Muscle layer of duodenum (tissue), 2 donors: ENCODE measurements at regions not wholly inside any gene's neighbourhood (a gene's known extent, or its start where the extent isn't known, plus 50 kb on each side); places are given as distances from the start of the nearest gene placed in this dataset.

Source experiments
- H3K27ac ChIP-seq: one replicate; pipeline ENCODE4 v1.7.0; 2013; ENCODE audit warnings: mild to moderate bottlenecking, low read length
- H3K27me3 ChIP-seq: one replicate; pipeline ENCODE4 v1.7.0; 2013; ENCODE audit warnings: low read depth, mild to moderate bottlenecking, control low read depth, low read length
- H3K36me3 ChIP-seq, 2 donors: one replicate each; pipeline ENCODE4 v1.7.0; 2013; ENCODE audit warnings: low read length in 2 of 2, control low read depth in 1 of 2, mild to moderate bottlenecking in 1 of 2; ENCODE audit not compliant: insufficient read depth in 2 of 2, control insufficient read depth in 1 of 2
- H3K4me1 ChIP-seq, 2 donors: one replicate each; pipeline ENCODE4 v1.7.0; 2013; ENCODE audit warnings: low read length in 2 of 2, mild to moderate bottlenecking in 2 of 2, control low read depth in 1 of 2, moderate library complexity in 1 of 2; ENCODE audit not compliant: insufficient read depth in 2 of 2, control insufficient read depth in 1 of 2
- H3K4me3 ChIP-seq, 2 donors: one replicate each; pipeline ENCODE4 v1.7.0; 2013; ENCODE audit warnings: low read length in 2 of 2, low read depth in 1 of 2, mild to moderate bottlenecking in 1 of 2
- H3K9me3 ChIP-seq, 2 donors: one replicate each; pipeline ENCODE4 v1.7.0; 2013; ENCODE audit warnings: low read length in 2 of 2, control low read depth in 1 of 2, mild to moderate bottlenecking in 1 of 2; ENCODE audit not compliant: control insufficient read depth in 1 of 2
- donor health status: healthy.

DNA sequence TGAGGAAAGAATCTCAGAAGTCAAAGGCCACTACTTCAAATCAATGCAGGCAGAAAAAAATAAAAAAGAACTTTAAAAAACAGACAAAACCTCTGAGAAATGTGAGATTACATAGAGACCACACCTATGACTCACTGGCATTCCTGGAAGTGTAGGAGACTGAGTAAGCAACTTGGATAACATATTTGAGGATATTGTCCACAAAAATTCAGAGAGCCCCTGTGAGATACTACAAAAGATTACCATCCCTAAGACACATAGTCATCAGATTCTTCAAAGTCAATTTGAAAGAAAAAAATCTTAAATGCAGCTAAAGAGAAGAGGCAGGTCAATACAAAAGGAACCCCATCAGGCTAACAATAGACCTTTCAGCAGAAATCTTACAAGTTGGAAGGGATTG is 887.3 kb downstream of the NTRK3 start:
- no peaks in the 10 kb centered on the region for H3K4me1 ChIP-seq
- H3K27me3 ChIP-seq = no peaks in the 10 kb centered on the region
- no peak overlapping the region for H3K27ac ChIP-seq
- no peaks in the 10 kb centered on the region for H3K36me3 ChIP-seq
- no peaks in the 10 kb centered on the region for H3K9me3 ChIP-seq
- no peak overlapping the region for H3K4me3 ChIP-seq

DNA sequence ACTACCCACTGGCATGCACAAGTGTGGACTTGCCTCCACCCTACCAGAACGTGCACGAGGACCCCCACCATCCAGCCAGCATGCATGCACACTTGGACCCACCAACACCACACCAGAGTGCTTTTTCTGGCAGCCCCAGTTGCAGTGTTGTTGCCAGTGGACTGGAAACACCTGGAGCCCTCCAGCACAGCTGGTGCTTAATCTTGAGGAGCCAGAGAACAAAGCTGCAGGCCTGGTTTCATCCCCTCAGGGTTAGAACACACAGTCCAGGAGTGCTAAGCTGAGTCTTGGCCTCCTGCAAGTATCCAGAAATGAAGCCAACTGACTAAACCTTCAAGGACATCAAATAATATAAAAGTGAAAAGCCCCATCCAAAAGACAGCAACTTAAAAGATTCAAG is 888.0 kb downstream of the NTRK3 start:
- no peak overlapping the region for H3K4me3 ChIP-seq
- H3K36me3 ChIP-seq = no peaks in the 10 kb centered on the region
- H3K27ac ChIP-seq = no peak overlapping the region
- H3K27me3 ChIP-seq = no peaks in the 10 kb centered on the region
- no peaks in the 10 kb centered on the region for H3K9me3 ChIP-seq
- H3K4me1 ChIP-seq = no peaks in the 10 kb centered on the region

DNA sequence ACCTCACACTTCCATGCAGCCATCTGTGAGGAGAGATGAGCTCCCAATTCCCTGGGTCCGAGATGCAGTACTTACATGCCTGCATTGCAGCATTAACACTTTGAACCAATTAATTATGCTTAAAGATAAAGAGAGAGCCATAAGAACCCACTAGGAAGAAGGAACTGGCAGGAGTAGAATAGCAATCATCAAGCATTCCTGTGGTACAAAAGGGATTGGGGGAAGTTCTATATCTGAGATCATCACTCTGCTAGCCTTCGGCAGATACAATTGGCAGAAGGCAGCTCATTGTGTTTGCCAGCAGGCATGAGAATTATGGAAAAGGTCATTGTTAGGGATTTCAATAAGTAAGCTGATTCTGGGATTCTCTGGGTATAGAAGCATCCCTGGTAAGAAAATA is 891.4 kb downstream of the NTRK3 start:
- Histone ChIP-seq H3K4me1 (no peaks in the 10 kb centered on the region), H3K9me3 (no peaks in the 10 kb centered on the region), H3K36me3 (no peaks in the 10 kb centered on the region), H3K4me3 (no peak overlapping the region), H3K27ac (no peak overlapping the region), H3K27me3 (no peaks in the 10 kb centered on the region)

DNA sequence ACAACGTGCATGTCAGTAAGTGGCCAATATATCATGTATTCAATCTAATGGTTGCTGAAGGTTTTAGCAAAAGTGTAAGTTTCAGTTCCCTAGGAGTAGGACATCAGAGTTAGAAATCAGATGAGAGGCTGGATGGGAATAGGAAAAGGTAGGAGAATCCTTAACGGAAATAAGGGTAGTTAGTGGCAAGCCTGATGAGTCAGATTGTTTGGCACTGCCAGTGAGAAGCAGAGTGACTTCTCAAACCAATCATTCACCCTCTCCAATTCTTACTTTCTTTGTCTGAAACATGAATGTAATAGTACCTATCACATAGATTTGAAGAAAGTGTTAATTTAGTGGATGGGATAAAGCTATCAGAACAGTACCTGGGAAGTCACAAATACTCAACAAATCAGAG is 894.0 kb downstream of the NTRK3 start:
- Histone ChIP-seq H3K4me3 (no peak overlapping the region), H3K27ac (no peak overlapping the region), H3K4me1 (no peaks in the 10 kb centered on the region), H3K9me3 (no peaks in the 10 kb centered on the region), H3K36me3 (no peaks in the 10 kb centered on the region), H3K27me3 (no peaks in the 10 kb centered on the region)

DNA sequence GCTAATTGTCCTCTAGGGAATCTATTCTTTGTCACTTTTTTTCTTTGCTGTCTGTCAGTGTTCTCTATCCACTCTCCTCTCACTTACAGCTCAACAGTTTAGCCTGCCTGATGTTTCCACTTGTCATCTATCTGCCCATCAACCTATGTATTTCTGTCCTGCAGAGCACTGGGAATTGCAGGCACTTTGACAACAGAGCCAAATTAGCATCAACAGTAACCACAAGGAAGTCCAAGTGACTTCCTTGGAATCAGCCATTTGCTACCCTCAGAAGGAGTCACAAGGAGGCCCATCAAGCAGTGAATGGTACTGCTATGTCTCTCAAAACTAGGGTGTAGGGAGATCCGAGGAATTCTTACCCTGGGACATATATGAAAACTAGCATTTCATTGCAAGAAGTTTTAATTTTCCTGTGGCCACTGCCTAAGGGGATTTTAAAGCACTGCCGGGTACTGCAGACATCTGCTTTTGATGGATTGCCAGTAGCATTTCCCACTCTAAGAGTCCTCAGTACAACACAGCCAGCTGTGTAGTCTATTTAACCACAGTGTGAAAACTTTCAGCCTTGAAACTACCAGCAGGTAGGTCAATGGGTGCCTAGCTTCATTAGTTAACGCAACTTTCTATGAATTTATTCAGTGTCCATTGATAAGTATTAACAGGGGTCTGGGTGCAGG is 898.8 kb downstream of the NTRK3 start:
- no peak overlapping the region for H3K4me3 ChIP-seq

DNA sequence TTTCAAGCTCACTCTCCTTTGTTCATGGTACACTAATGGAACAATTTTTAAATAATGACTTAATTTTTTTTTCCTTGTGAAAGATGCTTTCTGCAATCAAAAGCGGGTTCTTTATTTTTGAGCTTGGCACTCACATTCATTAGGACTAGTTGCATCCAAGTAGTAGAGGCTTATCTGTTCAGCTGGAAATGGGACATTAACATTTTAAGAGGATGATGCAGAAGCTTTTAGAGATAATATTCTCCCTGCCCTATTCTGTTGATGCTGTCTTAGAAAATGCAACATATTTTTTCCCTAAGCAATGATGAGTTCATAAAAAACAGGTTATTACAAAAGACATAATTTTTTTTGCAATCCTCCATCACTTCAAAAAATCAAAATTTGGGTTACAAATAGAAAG is 900.6 kb downstream of the NTRK3 start:
- no peaks in the 10 kb centered on the region for H3K27me3 ChIP-seq

More for the DNA sequence above, 898.8 kb downstream of the NTRK3 start:
- Histone ChIP-seq H3K9me3 (no peaks in the 10 kb centered on the region), H3K27ac (no peak overlapping the region), H3K27me3 (no peaks in the 10 kb centered on the region), H3K4me1 (no peaks in the 10 kb centered on the region), H3K36me3 (no peaks in the 10 kb centered on the region)

DNA sequence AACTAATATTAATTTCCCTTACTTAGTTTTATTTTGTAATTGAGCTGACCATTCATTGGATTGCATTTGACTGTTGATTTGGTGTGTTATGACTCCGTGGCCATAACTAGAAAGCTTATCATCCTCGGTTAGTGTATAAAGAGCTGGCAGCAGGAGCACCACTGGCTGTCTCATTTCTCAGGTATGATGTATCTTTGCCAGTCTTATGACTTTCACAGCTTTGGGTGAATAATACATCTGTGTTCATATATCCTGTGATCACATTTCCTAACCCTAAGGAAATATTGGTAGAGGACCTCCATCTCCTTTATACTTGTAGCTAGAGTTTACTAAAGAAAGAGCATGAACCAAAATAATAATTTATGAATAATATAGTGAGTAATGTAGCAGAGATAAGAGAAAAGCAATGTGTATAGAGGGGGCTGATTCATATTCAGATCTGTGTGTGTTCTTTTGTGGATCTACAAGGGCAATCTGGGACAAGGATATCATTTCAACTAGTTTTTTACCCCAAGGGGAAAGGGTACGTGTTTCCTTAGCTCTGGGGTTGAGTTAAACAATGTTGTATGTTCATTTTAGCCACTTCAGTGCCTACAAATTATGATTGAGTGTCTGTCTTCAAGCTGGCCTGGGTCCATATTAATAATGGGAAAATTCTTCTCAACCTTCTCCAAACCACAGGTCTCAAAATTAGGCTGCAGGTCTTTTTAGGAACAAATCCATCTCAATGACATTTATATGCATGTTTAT is 901.7 kb downstream of the NTRK3 start:
- H3K27ac ChIP-seq = no peak overlapping the region
- H3K4me3 ChIP-seq = no peak overlapping the region
- H3K4me1 ChIP-seq = no peaks in the 10 kb centered on the region
- no peaks in the 10 kb centered on the region for H3K9me3 ChIP-seq
- no peaks in the 10 kb centered on the region for H3K36me3 ChIP-seq
- no peaks in the 10 kb centered on the region for H3K27me3 ChIP-seq

More for the DNA sequence above, 900.6 kb downstream of the NTRK3 start:
- no peaks in the 10 kb centered on the region for H3K9me3 ChIP-seq
- H3K36me3 ChIP-seq = no peaks in the 10 kb centered on the region
- H3K4me1 ChIP-seq = no peaks in the 10 kb centered on the region
- no peak overlapping the region for H3K4me3 ChIP-seq
- H3K27ac ChIP-seq = no peak overlapping the region

DNA sequence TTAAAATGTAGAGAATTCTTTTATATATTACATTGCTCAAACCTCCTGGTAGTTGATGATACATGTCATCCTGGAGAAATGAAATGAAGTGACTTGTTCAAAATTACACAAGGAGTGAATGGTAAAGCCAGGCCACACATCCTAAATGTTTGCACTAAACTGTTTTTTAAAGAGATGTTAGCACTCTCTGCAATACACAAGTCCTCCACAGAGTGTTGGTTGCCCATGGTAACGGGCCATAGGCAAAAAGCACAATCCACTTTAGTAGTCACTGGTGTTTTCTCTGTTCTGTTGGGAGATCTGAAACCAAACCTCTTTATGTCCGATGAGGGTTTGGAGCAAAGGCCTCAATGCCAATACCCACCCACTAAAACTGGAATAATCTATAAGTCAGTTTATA is 907.4 kb downstream of the NTRK3 start:
- H3K9me3 ChIP-seq = no peaks in the 10 kb centered on the region
- H3K27me3 ChIP-seq = no peaks in the 10 kb centered on the region
- no peaks in the 10 kb centered on the region for H3K36me3 ChIP-seq
- no peaks in the 10 kb centered on the region for H3K4me1 ChIP-seq
- no peak overlapping the region for H3K27ac ChIP-seq
- no peak overlapping the region for H3K4me3 ChIP-seq

DNA sequence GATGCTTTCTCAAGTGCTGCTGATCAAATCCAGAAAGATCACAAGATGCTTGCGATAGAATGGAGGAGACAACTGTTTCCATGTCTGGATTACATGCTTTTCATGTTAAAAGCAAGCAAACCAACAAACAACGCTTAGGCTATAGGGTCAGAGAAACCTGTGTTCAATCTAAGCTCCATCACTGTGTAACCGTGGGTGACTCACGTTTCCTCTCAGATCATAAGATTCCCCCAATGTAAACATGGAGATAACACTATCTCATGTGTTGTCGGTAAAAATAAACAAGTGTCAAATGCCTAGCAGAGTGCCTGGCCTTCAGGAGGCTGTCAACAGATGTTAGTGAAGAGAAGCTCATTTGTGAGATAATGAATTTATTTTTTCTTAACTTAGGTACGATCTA is 907.8 kb downstream of the NTRK3 start:
- Histone ChIP-seq H3K9me3 (no peaks in the 10 kb centered on the region), H3K4me3 (no peak overlapping the region), H3K36me3 (no peaks in the 10 kb centered on the region), H3K27ac (no peak overlapping the region), H3K4me1 (no peaks in the 10 kb centered on the region), H3K27me3 (no peaks in the 10 kb centered on the region)

DNA sequence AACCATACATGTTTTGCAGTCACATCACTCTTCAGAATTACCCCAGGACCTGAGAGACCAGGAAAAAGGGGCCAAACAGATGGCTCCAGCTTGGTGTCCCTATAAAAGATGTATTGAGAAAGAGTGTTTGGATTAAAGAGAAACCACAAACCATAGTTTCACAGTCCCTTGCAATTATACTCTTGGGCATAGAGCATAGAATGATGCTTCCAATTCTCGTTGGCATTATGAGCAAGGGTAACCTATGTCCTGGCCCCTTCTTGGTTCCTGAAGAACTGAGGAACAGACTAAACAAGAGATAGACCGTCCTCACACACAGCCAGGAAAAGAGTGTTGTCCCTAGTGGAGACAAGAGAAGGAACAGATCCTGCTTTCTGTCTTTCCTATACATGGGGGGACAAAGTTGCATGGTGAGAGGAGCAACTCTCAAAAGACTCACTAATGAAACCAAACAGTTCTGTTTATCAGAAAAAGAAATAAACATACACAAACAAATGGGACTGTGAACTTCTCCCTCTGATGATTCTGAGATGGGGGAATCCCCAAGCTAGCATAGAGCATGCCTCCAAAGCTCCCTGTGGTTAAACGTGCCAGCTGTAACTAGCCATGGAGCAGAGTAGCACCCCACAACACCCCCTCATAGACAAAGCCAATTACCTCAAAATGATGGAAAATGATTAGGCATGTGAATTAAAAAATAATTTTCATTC is 908.6 kb downstream of the NTRK3 start:
- H3K4me3 ChIP-seq = no peak overlapping the region
- H3K27me3 ChIP-seq = no peaks in the 10 kb centered on the region
- no peaks in the 10 kb centered on the region for H3K36me3 ChIP-seq
- H3K27ac ChIP-seq = no peak overlapping the region
- H3K9me3 ChIP-seq = no peaks in the 10 kb centered on the region
- H3K4me1 ChIP-seq = no peaks in the 10 kb centered on the region

DNA sequence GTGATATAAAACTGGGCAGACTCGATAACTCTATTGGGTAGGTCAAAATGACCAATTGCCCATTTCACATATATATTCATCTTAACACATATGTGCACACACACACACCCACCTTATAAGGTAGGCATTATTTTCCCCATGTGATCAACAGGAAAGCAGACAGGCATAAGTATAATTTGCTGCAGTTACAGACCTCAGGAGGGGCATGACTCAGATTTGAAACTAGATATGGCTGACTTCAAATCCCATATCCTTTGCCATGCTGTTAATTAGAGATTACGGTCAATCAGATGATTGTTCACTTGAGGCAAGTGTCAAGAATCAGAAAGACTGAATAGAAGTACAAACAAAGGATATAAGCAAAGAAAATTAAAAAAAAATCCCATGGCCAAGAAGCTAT is 910.6 kb downstream of the NTRK3 start:
- no peak overlapping the region for H3K4me3 ChIP-seq
- no peaks in the 10 kb centered on the region for H3K4me1 ChIP-seq
- H3K36me3 ChIP-seq = no peaks in the 10 kb centered on the region
- H3K27me3 ChIP-seq = no peaks in the 10 kb centered on the region
- no peaks in the 10 kb centered on the region for H3K9me3 ChIP-seq
- no peak overlapping the region for H3K27ac ChIP-seq
